ENCODE measurements at regions not wholly inside any gene's neighbourhood (a gene's known extent, or its start where the extent isn't known, plus 50 kb on each side); places are given as distances from the start of the nearest gene placed in this dataset.
A peak's percentile ranks its signal among the peaks of the same experiment; 100 is the strongest.

DNA sequence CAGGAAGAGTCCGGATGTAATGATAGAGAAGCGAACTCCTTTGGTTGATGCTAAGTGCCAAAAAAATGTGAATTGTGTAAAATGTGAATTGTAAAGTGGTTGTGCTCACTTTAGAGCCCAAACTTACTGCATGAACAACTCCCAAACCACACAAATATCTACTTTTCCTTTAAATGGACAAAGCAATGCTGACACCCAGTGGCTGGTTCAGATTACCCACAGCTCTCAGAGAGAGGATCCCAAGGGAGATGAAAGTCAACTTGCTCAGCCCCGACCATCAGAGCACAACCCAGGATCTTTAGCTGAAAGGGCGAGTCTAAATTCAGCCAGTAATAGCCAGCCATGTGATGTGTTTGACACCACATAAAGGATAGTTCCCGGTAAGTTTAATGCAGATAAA lies 133.7 kb downstream of the NMUR2 start:
- FAIRE-seq (no peak), DNase-seq (ENCODE audit: low spot score) (peak; percentile 42)

GRCh38 chr5:152270096-152270495 lies 135.0 kb downstream of the NMUR2 start:
- FAIRE-seq (no peak), DNase-seq (ENCODE audit: low spot score) (no peak)

DNA sequence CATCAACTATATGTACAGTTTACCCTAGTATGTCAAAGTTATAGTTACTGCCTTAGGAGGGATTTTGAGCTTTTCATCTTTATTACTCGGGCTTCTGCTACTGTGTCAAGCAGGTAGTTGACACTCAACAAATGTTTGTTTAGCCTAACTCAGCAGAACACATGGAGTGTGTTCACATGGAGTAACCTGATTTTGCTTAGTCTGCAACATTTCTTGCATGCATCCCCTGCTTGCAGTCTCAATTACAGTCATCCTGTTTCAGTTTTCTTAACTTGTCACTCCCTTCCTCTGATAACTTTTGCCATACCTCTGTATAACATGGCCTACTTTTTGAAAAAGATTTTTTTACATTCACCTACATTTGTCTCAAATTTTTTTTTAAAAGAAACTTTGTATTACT lies 135.5 kb downstream of the NMUR2 start:
- DNase-seq (ENCODE audit: low spot score) = no peak
- no peak for FAIRE-seq

GRCh38 chr5:152264645-152265254 lies 140.3 kb downstream of the NMUR2 start:
- no peak for FAIRE-seq
- DNase-seq (ENCODE audit: low spot score) = peak; percentile 18

GRCh38 chr5:152262667-152263066 lies 142.4 kb downstream of the NMUR2 start:
- FAIRE-seq (no peak), DNase-seq (ENCODE audit: low spot score) (no peak)

GRCh38 chr5:152260940-152261339 lies 144.1 kb downstream of the NMUR2 start:
- no peak for DNase-seq (ENCODE audit: low spot score)
- FAIRE-seq = no peak

DNA sequence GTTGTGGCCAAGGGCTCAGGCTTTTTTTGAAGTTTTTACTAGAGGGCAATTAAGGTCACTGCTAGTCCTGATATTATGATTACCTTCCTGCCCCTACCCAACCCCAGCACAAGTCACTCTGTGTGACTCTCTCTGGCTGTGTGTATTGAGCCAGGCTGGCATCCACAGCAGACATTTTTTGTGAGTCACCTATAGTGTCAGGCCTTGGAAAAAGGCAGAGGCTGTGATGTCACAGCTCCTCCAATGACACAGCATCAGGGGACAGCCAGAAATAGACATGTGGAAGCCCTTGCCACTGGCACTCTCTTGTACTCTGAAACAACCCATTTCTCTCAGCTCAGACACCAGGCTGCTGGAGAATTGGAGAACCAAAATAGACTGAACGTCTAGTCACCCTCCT lies 145.4 kb downstream of the NMUR2 start:
- no peak for FAIRE-seq
- no peak for DNase-seq (ENCODE audit: low spot score)

GRCh38 chr5:152256580-152256979 lies 148.5 kb downstream of the NMUR2 start:
- DNase-seq (ENCODE audit: low spot score) = no peak
- no peak for FAIRE-seq

DNA sequence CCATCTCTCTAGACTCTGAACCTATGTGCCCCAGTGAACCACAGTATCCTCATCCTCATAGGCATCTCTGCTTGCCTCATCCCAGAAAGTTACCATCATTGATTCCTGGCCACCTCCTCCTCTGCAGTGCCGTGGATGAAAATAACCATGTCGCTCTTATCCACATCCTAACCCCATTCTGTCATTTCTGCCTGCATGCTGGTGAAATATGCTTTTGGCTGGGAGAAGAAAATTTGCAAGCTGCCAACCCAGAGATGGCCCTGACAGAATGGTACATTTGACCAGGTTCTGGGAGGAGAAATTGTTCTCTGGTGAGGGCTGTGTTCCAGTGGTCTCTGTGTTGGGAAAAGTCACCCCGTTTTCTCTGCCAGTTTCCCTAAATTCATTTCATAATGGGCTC lies 149.7 kb downstream of the NMUR2 start:
- FAIRE-seq = no peak

DNA sequence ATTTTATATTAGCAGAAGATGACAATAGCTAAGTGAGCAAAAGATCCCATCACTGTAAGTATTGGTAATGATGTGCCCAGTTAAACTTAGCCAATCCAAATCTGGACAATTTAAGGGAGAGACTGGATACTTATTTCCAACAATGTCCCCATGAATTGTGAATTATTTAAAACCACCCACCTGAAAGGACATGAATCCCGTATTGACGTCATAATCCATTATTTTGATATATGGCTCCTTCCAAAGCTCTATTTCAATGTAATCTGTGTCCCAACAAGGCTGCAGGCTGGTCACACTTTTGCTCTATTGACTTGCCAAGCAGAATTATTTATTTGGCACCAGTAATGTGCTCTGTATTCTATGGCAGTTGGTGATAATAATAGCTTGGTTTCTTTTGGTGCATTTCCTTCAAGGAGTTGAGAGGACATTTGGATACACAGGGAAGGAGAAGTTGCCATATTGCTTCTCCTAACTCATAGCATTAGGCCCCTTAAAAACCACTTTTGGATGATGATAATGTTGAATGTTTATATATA lies 157.2 kb downstream of the NMUR2 start:
- no peak for FAIRE-seq
- no peak for DNase-seq (ENCODE audit: low spot score)

More for the DNA sequence above, 149.7 kb downstream of the NMUR2 start:
- no peak for DNase-seq (ENCODE audit: low spot score)

GRCh38 chr5:152246401-152246800 lies 158.7 kb downstream of the NMUR2 start:
- FAIRE-seq (no peak), DNase-seq (ENCODE audit: low spot score) (peak; percentile 39)

- FAIRE-seq = no peak
- DNase-seq (ENCODE audit: low spot score) = no peak
These were observed 167.5 kb downstream of the NMUR2 start for GRCh38 chr5:152237531-152237930.

- DNase-seq (ENCODE audit: low spot score) = no peak
- no peak for FAIRE-seq
These were observed 178.9 kb downstream of the NMUR2 start for GRCh38 chr5:152226191-152226590.

DNA sequence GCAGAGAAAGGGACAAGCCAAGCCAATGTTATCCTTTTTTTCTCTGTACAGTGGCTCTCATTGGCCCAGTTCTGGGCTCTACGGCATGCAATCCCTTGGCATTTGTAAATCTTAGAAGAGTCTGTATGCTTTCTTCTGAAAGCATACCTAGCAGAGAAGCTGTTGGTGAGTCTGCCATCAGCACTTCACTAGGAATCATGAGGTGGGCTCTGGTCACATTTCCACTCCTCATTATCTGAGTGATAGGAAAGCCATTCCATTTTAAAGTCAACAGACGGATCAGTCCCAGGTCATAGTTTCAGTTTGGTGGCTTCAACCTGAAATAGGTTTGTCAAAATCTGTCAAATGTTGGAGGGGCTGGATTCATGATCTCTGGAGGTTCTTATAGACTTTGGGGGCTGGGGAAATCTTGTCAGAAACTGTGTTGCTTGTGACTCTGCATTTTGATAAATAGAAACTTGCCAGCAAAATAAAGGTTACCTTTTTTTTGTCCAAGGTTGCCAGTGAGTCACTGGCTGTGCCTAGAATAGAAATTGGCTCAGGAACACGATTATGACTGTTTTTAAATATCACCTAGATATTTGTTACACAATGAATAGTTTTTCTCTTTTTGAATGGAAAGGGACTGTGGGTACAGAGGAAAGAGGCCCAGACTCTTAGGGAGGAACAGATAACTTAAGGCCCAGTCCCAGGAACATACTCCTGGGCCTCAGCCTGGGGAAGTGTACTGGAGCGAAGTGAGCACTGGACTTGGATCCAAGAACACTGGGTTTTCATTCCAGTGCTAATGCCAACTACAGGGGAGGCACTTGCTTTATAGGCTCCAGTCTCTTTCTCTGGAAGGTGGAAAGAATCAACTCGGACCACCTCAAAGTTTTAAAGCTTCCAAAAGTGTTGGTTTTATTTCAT lies 183.1 kb downstream of the NMUR2 start:
- FAIRE-seq = no peak

GRCh38 chr5:152218694-152219093 lies 186.4 kb downstream of the NMUR2 start:
- no peak for DNase-seq (ENCODE audit: low spot score)
- FAIRE-seq = no peak

More for the DNA sequence above, 183.1 kb downstream of the NMUR2 start:
- no peak for DNase-seq (ENCODE audit: low spot score)

DNA sequence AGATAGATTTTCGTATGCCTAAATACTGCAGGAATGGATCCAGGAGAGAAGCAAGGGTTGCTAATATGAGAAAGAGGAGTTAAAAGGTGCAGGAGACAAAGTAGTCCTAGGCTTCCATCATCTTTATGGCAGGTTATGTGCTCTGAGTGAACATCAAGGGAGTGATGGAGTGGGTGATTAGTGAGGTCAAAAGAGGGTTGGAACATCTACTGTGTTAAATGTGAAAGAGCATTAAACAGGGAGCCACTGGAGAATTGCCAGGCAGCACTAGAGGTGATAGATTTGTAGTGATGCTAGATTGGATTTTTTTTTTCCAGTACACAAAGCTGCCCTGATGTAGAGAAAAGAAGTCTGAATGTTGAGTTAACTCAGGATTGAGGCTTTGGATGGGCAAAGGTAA lies 199.3 kb downstream of the NMUR2 start:
- FAIRE-seq = no peak
- DNase-seq (ENCODE audit: low spot score) = no peak

DNA sequence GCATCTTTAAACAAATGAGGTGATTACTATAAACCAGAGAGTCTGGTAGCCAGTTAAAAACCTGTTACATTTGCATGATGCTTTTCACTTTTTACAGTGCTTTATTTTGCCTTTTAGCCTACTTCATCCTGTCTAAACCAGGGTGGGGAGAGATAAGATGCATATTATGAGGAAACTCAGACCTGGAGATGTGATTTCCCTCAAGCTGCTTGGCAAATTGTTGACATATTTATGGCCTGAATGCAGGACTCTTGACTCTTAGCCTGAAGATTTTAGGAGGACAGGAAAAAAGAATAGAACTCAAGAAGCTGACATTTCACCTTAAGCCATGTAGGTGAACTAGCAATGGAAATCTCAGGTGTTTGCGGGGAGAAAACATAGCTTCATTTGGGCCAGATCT lies 202.8 kb downstream of the NMUR2 start:
- FAIRE-seq (no peak), DNase-seq (ENCODE audit: low spot score) (no peak)

- peak; percentile 9 for FAIRE-seq
- DNase-seq (ENCODE audit: low spot score) = no peak
These were observed 211.5 kb downstream of the NMUR2 start for GRCh38 chr5:152193391-152194107.

GRCh38 chr5:152188251-152188650 lies 216.8 kb downstream of the NMUR2 start:
- DNase-seq (ENCODE audit: low spot score) (no peak), FAIRE-seq (no peak)

DNA sequence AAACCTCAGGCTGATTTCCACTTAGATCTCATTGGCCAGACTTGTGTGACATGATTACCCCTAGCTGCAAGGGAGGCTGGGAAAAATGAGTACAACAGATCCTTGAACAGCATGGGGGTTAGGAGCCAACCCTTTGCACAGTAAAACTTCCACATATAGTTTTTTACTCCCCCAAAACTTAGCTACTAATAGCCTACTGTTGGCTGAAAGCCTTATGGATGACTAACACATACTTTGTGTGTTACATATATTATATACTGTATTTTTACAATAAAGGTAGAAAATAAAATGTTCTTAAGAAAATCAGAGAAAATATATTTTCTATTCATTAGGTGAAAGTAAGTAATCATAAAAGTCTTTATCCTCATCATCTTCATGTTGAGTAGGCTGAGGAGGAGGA lies 217.4 kb downstream of the NMUR2 start:
- FAIRE-seq (no peak), DNase-seq (ENCODE audit: low spot score) (no peak)

GRCh38 chr5:152185547-152186245 lies 219.4 kb downstream of the NMUR2 start:
- FAIRE-seq (no peak), DNase-seq (ENCODE audit: low spot score) (no peak)
